ENCODE measurements at regions not wholly inside any gene's neighbourhood (a gene's known extent, or its start where the extent isn't known, plus 50 kb on each side); places are given as distances from the start of the nearest gene placed in this dataset.
"Not testable (repeated sequence)": the region's sequence is repeated elsewhere in the genome, so short reads cannot be mapped to it uniquely, and the experiment has no call there.

DNA sequence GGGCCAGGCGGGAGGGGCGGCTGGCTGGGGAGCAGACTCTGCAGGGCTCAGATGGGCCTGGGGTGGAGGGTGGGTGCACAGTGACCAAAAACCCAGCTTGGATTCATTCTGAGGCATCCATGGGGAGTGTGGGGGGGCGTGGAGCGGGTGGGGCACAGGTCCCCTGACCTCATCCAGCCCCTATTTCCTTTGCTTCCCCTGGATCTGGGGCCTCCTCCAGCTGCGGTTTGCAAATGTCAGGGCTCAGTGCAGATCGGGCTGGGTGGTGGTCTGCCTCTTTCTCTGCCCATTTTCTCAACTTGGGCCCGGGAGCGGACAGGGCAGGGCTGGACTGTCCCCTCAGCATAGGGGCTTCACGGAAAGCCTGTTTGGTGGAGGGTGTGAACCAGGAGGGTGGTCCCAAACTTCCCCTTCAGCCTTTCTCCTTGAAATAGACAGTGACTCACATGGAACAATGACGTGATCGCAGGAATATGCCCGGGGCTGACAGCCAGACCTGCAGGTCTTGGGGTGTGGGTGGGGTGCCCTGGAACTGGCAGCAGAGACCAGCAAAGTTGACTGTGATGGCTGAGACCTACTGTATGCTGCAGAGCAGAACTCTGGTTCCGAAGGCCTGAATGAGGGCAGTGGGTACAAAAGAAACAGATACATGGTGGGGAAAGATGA is 72.9 kb upstream of the PODXL start:
- DNase-seq, result no peak

DNA sequence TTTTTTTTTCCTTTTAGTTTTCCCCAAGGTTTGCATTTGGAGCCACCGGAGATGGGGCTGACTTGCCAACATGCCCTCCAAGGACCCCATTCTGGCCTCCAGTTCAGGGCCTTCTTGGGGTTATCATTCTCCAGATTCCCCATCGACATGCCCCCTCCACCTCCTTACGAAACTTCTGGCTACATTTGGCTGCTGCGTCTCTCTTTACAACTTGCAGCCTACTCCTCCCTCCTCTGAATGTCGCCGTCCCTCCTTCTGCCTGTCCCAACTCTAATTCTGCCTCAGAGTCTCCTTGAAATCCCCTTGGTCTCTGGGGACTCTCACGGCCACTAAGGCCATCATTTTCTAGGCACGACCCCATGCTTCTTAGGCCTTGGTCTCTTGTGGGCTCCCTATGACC is 72.2 kb upstream of the PODXL start:
- no peak for DNase-seq

DNA sequence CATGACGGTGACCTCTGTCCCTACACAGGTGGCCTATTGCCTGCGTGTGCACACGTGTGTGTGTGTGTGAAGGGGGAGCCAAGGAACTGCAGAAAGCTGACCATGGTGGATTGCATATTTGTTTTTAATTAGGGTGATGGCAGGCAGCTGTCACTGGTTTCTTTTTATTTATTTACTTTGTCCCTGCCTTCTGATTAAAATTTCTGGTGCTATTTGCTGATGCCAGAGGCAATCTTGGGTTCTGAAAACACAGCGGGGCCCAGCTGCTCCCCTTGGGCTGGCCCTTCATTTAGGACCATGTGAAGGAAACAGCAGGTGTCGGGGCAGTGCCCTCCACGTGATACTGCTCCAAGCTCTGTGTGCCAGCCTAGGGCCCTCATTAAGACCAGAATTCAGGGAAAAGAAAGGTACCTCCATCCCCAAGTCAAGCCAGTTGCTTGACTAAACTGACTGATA is 71.3 kb upstream of the PODXL start:
- DNase-seq, result no peak

- no peak for DNase-seq
Observed at GRCh38 chr7:131626643-131627042, 70.2 kb upstream of the PODXL start.

DNA sequence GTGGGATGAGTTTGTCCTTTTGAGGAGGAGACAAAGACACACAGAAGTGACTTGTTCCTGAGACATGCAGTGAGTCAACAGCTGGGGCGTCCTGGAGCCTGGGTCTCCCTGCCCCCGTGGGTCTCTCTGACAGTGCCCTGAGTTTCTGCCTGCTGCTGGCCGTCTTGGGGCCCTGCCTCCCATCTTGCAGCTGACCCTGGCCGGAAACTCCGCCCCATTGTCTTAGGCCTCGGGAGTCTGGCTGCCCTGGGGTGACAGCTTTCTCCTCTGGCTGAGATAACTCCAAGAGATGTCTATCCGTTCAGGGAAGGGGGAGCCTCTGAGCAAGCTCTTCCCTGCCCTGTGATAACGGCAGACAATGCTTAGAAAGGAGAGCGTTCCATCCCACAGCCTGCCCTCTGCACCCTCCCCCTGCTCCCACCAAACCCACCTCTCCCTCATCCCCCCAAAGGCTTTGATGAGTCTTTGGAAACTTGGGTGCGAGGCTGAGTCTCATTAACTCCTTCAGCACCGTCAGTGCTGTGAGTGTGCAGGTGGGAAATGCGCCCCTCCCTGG is 69.5 kb upstream of the PODXL start:
- DNase-seq, result no peak

- DNase-seq, result not testable (repeated sequence)
Observed at GRCh38 chr7:131625345-131625744, 68.9 kb upstream of the PODXL start.

GRCh38 chr7:131624536-131624935 is 68.1 kb upstream of the PODXL start:
- DNase-seq, result no peak

DNA sequence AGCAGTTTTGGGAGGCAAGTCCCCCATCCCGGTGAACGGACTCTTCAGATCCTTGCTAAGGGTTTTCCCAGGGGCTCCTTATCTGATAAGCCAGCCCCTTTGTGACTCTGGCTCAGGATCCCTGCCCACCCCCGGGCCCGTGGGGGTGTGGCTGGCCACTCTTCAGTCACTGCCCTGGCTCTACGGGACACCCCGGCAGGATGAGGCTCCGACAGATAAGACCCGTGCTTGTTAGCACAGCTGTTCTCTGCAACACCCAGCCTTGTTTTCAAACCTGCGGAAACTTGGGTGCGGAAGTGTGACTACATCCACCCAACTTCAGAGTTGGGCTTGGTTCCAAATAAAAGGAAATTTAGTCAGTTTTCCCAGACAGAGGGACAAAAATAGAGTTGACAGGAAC is 66.7 kb upstream of the PODXL start:
- no peak for DNase-seq

- no peak for DNase-seq
Observed at GRCh38 chr7:131621652-131622051, 65.2 kb upstream of the PODXL start.

GRCh38 chr7:131620673-131621609 is 64.5 kb upstream of the PODXL start:
- no peak for DNase-seq

- no peak for DNase-seq
Observed at GRCh38 chr7:131619336-131620305, 63.2 kb upstream of the PODXL start.

GRCh38 chr7:131618391-131618790 is 62.0 kb upstream of the PODXL start:
- DNase-seq, result no peak

DNA sequence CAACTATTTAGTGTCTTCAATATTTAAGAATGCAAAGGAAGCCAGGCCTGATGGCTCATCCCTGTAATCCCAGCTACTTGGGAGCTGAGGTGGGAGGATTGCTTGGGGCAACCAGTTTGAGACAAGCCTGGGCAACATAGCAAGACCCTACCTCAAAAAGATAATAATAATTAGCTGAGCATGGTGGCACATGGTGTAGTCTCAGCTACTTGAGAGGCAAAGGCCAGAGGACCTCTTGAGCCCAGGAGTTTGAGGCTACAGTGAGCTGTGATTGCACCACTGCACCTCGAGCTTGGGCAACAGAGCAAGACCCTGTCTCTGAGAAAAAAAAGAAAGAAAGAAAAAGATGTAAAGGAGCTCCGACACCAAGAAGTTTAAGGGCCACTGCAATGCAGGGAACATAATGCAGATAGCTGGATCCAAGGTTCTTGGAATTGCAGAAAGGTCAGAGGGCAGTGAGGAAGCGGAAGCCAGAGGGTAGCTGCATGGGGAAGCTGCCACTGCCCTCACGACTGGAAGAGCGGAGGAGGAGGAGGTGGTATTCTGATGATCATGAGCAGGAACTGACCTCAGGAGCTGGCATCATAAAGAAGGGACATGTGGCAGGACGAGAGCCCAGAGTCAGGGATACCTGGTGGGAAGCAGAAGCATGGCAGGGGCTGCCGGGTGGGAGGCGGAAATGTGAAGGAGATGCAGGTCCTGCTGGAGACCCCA is 60.2 kb upstream of the PODXL start:
- DNase-seq, result no peak

GRCh38 chr7:131613909-131614308 is 57.5 kb upstream of the PODXL start:
- no peak for DNase-seq

GRCh38 chr7:131610007-131610406 is 53.6 kb upstream of the PODXL start:
- no peak for DNase-seq

DNA sequence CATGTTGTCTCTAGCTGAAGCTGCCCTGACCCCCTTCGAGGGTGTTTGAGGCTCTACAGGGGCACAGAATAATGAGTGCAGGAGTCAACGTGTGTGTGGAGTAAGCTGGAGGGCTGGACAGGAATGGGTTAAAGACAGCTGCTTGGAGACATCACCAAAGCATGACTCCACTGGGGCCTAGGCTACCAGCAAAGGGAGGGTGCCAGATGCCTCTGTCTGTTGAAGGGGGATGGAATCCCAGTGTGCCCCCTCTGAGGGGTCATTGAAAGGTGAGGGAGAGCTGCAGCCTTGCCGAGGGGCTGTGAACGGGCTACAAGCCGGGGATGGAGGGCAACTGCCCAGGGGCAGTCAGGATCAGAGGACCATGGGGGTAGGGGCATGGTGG is 51.7 kb upstream of the PODXL start:
- no peak for DNase-seq

GRCh38 chr7:131607291-131608115 is 51.1 kb upstream of the PODXL start:
- DNase-seq, result no peak

- no peak for DNase-seq
Observed at GRCh38 chr7:131606346-131607290, 50.2 kb upstream of the PODXL start.

Measured in NCI-H2227 treated with DMSO at 0.1 percent for 48 hours (cell line).